Neural progenitor cell (in vitro differentiated cells): ENCODE measurements at regions not wholly inside any gene's neighbourhood (a gene's known extent, or its start where the extent isn't known, plus 50 kb on each side); places are given as distances from the start of the nearest gene placed in this dataset.

ENCODE experiments used
- EZH2 ChIP-seq: fragments of 200-600 bp; sonication (generic); IDR thresholded peaks from 2 replicates; pipeline ENCODE4 v1.6.1; 2017; ENCODE audit warnings: antibody characterized with exemption, mild to moderate bottlenecking, moderate library complexity
- TF ChIP-seq, protein P1 (sequence below): fragments of 200-600 bp; sonication (generic); IDR thresholded peaks from 2 replicates; pipeline ENCODE4 v1.5.1; 2017; ENCODE audit warnings: antibody characterized with exemption, mild to moderate bottlenecking

DNA sequence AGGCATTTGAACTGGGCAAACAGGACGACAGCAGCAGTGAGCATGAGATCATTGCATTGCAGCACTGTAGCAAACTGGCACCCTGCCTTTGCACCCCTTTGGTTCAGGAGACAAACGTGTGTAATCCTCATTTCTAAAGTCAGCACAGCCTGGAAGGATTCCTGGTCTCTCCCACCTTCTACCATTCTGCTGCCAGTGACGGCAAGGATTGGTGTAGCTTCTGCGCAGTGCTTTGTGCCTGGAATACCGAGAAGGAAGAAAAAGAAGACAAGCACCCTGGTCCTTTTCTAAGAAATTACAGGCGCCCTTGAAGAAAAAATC is 805.3 kb downstream of the USP25 start:
- TF ChIP-seq, protein P1, sequence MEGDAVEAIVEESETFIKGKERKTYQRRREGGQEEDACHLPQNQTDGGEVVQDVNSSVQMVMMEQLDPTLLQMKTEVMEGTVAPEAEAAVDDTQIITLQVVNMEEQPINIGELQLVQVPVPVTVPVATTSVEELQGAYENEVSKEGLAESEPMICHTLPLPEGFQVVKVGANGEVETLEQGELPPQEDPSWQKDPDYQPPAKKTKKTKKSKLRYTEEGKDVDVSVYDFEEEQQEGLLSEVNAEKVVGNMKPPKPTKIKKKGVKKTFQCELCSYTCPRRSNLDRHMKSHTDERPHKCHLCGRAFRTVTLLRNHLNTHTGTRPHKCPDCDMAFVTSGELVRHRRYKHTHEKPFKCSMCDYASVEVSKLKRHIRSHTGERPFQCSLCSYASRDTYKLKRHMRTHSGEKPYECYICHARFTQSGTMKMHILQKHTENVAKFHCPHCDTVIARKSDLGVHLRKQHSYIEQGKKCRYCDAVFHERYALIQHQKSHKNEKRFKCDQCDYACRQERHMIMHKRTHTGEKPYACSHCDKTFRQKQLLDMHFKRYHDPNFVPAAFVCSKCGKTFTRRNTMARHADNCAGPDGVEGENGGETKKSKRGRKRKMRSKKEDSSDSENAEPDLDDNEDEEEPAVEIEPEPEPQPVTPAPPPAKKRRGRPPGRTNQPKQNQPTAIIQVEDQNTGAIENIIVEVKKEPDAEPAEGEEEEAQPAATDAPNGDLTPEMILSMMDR: no peak
- TF ChIP-seq EZH2: no peak
